ENCODE measurements at regions not wholly inside any gene's neighbourhood (a gene's known extent, or its start where the extent isn't known, plus 50 kb on each side); places are given as distances from the start of the nearest gene placed in this dataset.
"Not testable (repeated sequence)": the region's sequence is repeated elsewhere in the genome, so short reads cannot be mapped to it uniquely, and the experiment has no call there.

- DNase-seq (ENCODE audit: low read depth in 3 of 3) = not testable (repeated sequence)
Measured at GRCh38 chr3:156048483-156048882, 71.9 kb upstream of the KCNAB1 start.

GRCh38 chr3:156050918-156051317, 69.5 kb upstream of the KCNAB1 start:
- no peak for DNase-seq (ENCODE audit: low read depth in 3 of 3)

- no peak for DNase-seq (ENCODE audit: low read depth in 3 of 3)
Measured at GRCh38 chr3:156051651-156052050, 68.7 kb upstream of the KCNAB1 start.

GRCh38 chr3:156052115-156052514, 68.3 kb upstream of the KCNAB1 start:
- DNase-seq (ENCODE audit: low read depth in 3 of 3) = no peak

GRCh38 chr3:156059950-156060501, 60.4 kb upstream of the KCNAB1 start:
- DNase-seq (ENCODE audit: low read depth in 3 of 3) = no peak

GRCh38 chr3:156068151-156068550, 52.2 kb upstream of the KCNAB1 start:
- not testable (repeated sequence) for DNase-seq (ENCODE audit: low read depth in 3 of 3)

- no peak for DNase-seq (ENCODE audit: low read depth in 3 of 3)
Measured at GRCh38 chr3:156070028-156070427, 50.4 kb upstream of the KCNAB1 start.

Measured in stimulated activated CD4-positive, alpha-beta T cell treated with anti-CD3 and anti-CD28 coated beads, TNF-alpha, amount 100 ng/mL, for 48 hours (primary cell).